AG04450 (cell line): ENCODE measurements at regions not wholly inside any gene's neighbourhood (a gene's known extent, or its start where the extent isn't known, plus 50 kb on each side); places are given as distances from the start of the nearest gene placed in this dataset.

Experiments used
- CTCF ChIA-PET: fragments of 300-600, 350-600 bp; formaldehyde crosslinking; extraction: SDS; loops from one replicate; lab custom pipeline; 2022; ENCODE audit warnings: antibody characterized with exemption, inconsistent platforms; lab: Charles Lee
- POLR2A ChIA-PET: fragments of 350-600 bp; formaldehyde crosslinking; extraction: SDS; loops from one replicate; lab custom pipeline; 2021; ENCODE audit warnings: antibody characterized with exemption, inconsistent platforms; lab: Yijun Ruan, JAX
- DNase-seq: peaks from one replicate; pipeline ENCODE4 v3.0.0-alpha.2; 2011; ENCODE audit warnings: low read depth, low spot score
- H3K27ac ChIP-seq: one replicate; pipeline ENCODE4 v1.5.1; 2012; ENCODE audit warnings: low read depth, low read length, control low read depth
- H3K27me3 ChIP-seq: one replicate; pipeline ENCODE4 v1.6.0; 2012; ENCODE audit warnings: low read length; ENCODE audit not compliant: control insufficient read depth, insufficient read depth
- H3K4me3 ChIP-seq: 2 replicates; pipeline ENCODE4 v1.5.1; 2011; ENCODE audit warnings: mild to moderate bottlenecking, low read depth, low read length, control low read depth
- H3K9me3 ChIP-seq: 2 replicates; pipeline ENCODE4 v1.5.1; 2012; ENCODE audit warnings: low read length; ENCODE audit not compliant: control insufficient read depth, insufficient read depth
- CTCF ChIP-seq: IDR thresholded peaks from 2 replicates; pipeline ENCODE4 v1.5.1; 2011; ENCODE audit warnings: low read depth, low read length, control low read depth, inconsistent platforms

GRCh38 chr13:77429320-77430142 is 102.6 kb upstream of the MYCBP2 start:
- Histone ChIP-seq H3K27me3 (no peaks in the 10 kb centered on the region), H3K9me3 (no peaks in the 10 kb centered on the region), H3K4me3 (no peak overlapping the region), H3K27ac (no peak overlapping the region)
- no peak for DNase-seq
- TF ChIP-seq CTCF, result no peak
- POLR2A ChIA-PET, result no interaction called here
- CTCF ChIA-PET, result no interaction called here

GRCh38 chr13:77425705-77426104 is 98.8 kb upstream of the MYCBP2 start:
- Histone ChIP-seq H3K4me3 (no peak overlapping the region), H3K27ac (no peak overlapping the region), H3K27me3 (no peaks in the 10 kb centered on the region), H3K9me3 (no peaks in the 10 kb centered on the region)
- no peak for DNase-seq
- POLR2A ChIA-PET, result no interaction called here
- CTCF ChIA-PET, result no interaction called here
- TF ChIP-seq CTCF, result no peak

- Histone ChIP-seq H3K9me3 (no peaks in the 10 kb centered on the region), H3K27me3 (no peaks in the 10 kb centered on the region), H3K27ac (no peak overlapping the region), H3K4me3 (no peak overlapping the region)
- TF ChIP-seq CTCF, result no peak
- POLR2A ChIA-PET, result no interaction called here
- CTCF ChIA-PET, result no interaction called here
- no peak for DNase-seq
Observed at GRCh38 chr13:77423296-77423695, 96.4 kb upstream of the MYCBP2 start.

GRCh38 chr13:77422724-77423123 is 95.8 kb upstream of the MYCBP2 start:
- no peak for DNase-seq
- CTCF ChIA-PET, result no interaction called here
- Histone ChIP-seq H3K27me3 (no peaks in the 10 kb centered on the region), H3K9me3 (no peaks in the 10 kb centered on the region), H3K4me3 (no peak overlapping the region), H3K27ac (no peak overlapping the region)
- POLR2A ChIA-PET, result no interaction called here
- no peak for TF ChIP-seq CTCF

- POLR2A ChIA-PET, result no interaction called here
- no peaks in the 10 kb centered on the region for H3K9me3 ChIP-seq
- TF ChIP-seq CTCF, result no peak
- no peak for DNase-seq
- H3K27me3 ChIP-seq, result no peaks in the 10 kb centered on the region
- no peak overlapping the region for H3K4me3 ChIP-seq
- H3K27ac ChIP-seq, result no peak overlapping the region
- CTCF ChIA-PET, result no interaction called here
Observed at GRCh38 chr13:77417897-77418296, 91.0 kb upstream of the MYCBP2 start.
